Mucosa of descending colon (tissue), 3 donors: ENCODE measurements at regions not wholly inside any gene's neighbourhood (a gene's known extent, or its start where the extent isn't known, plus 50 kb on each side); places are given as distances from the start of the nearest gene placed in this dataset.
"Not testable (repeated sequence)": the region's sequence is repeated elsewhere in the genome, so short reads cannot be mapped to it uniquely, and the experiment has no call there.

Experiments used
- ATAC-seq: fragments of 200-7000 bp; cut with Tn5 transposase; one replicate; pipeline ENCODE4 v1.9.1; 2020; ENCODE audit warnings: mild to moderate bottlenecking, moderate library complexity
- DNase-seq, 3 donors: peaks; one replicate each; pipeline ENCODE4 v3.0.0-alpha.2; 2020
- H3K36me3 ChIP-seq: fragments of 200-600 bp; one replicate; pipeline ENCODE4 v1.8.0; 2021; ENCODE audit warnings: low read depth, mild to moderate bottlenecking
- H3K4me1 ChIP-seq: fragments of 200-600 bp; one replicate; pipeline ENCODE4 v1.8.0; 2021; ENCODE audit warnings: low read depth, mild to moderate bottlenecking
- H3K4me3 ChIP-seq: fragments of 200-600 bp; one replicate; pipeline ENCODE4 v1.8.0; 2021; ENCODE audit warnings: mild to moderate bottlenecking
- H3K9me3 ChIP-seq: fragments of 200-600 bp; one replicate; pipeline ENCODE4 v1.8.0; 2021; ENCODE audit warnings: mild to moderate bottlenecking
- intact Hi-C, 2 donors: fragments of 100-400 bp; cut with DNase I in 1 of 2; cut with micrococcal nuclease in 1 of 2; formaldehyde crosslinking; loops; one replicate each; pipeline versions ENCODE4 v1.11.0 to v1.11.1; 2022; cut with DNase I, micrococcal nuclease
- TF ChIP-seq, protein P1 (sequence below): fragments of 200-600 bp; IDR thresholded peaks from one replicate; pipeline ENCODE4 v1.8.0; 2022; ENCODE audit warnings: antibody characterized with exemption, mild to moderate bottlenecking
- donor health status: DM: no; HTN: no; CAD: no; lungs with moderate emphysema.
- donor health status: DM: no; HTN: no; CAD: no.
- donor health status: DM: no; HTN: yes; CAD: no.

GRCh38 chr13:94813920-94814475, 101.7 kb upstream of the SOX21 start:
- H3K4me3 ChIP-seq, result no peak overlapping the region
- no peak for DNase-seq
- H3K4me1 ChIP-seq, result no peaks in the 10 kb centered on the region
- no peak for ATAC-seq
- no peaks in the 10 kb centered on the region for H3K9me3 ChIP-seq
- H3K36me3 ChIP-seq, result no peaks in the 10 kb centered on the region
- TF ChIP-seq, protein P1, sequence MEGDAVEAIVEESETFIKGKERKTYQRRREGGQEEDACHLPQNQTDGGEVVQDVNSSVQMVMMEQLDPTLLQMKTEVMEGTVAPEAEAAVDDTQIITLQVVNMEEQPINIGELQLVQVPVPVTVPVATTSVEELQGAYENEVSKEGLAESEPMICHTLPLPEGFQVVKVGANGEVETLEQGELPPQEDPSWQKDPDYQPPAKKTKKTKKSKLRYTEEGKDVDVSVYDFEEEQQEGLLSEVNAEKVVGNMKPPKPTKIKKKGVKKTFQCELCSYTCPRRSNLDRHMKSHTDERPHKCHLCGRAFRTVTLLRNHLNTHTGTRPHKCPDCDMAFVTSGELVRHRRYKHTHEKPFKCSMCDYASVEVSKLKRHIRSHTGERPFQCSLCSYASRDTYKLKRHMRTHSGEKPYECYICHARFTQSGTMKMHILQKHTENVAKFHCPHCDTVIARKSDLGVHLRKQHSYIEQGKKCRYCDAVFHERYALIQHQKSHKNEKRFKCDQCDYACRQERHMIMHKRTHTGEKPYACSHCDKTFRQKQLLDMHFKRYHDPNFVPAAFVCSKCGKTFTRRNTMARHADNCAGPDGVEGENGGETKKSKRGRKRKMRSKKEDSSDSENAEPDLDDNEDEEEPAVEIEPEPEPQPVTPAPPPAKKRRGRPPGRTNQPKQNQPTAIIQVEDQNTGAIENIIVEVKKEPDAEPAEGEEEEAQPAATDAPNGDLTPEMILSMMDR, result no peak
- intact Hi-C loops, result no loop called here

- TF ChIP-seq, protein P1, result no peak
- DNase-seq, result no peak
- no peaks in the 10 kb centered on the region for H3K9me3 ChIP-seq
- no peak overlapping the region for H3K4me3 ChIP-seq
- no peaks in the 10 kb centered on the region for H3K36me3 ChIP-seq
- no peaks in the 10 kb centered on the region for H3K4me1 ChIP-seq
- ATAC-seq, result no peak
- intact Hi-C loops, result no loop called here
Measured at GRCh38 chr13:94811753-94812152, 99.4 kb upstream of the SOX21 start.

GRCh38 chr13:94800423-94800822, 88.1 kb upstream of the SOX21 start:
- TF ChIP-seq, protein P1, result no peak
- Histone ChIP-seq H3K36me3 (no peaks in the 10 kb centered on the region), H3K4me3 (no peak overlapping the region), H3K4me1 (no peaks in the 10 kb centered on the region), H3K9me3 (no peaks in the 10 kb centered on the region)
- intact Hi-C loops, result no loop called here
- DNase-seq, result no peak
- ATAC-seq, result no peak

GRCh38 chr13:94799299-94799698, 87.0 kb upstream of the SOX21 start:
- Histone ChIP-seq H3K36me3 (no peaks in the 10 kb centered on the region), H3K4me1 (no peaks in the 10 kb centered on the region), H3K9me3 (no peaks in the 10 kb centered on the region), H3K4me3 (no peak overlapping the region)
- intact Hi-C loops, result no loop called here
- TF ChIP-seq, protein P1, result no peak
- ATAC-seq, result no peak
- no peak for DNase-seq

GRCh38 chr13:94798738-94799137, 86.4 kb upstream of the SOX21 start:
- no peak for DNase-seq
- H3K4me1 ChIP-seq, result no peaks in the 10 kb centered on the region
- TF ChIP-seq, protein P1, result no peak
- no peaks in the 10 kb centered on the region for H3K36me3 ChIP-seq
- no peaks in the 10 kb centered on the region for H3K9me3 ChIP-seq
- intact Hi-C loops, result no loop called here
- no peak for ATAC-seq
- H3K4me3 ChIP-seq, result no peak overlapping the region

GRCh38 chr13:94795292-94795691, 82.9 kb upstream of the SOX21 start:
- ATAC-seq (no peak), DNase-seq (no peak)
- intact Hi-C loops, result no loop called here
- no peak overlapping the region for H3K4me3 ChIP-seq
- TF ChIP-seq, protein P1, result no peak
- H3K4me1 ChIP-seq, result no peaks in the 10 kb centered on the region
- no peaks in the 10 kb centered on the region for H3K36me3 ChIP-seq
- H3K9me3 ChIP-seq, result no peaks in the 10 kb centered on the region

DNA sequence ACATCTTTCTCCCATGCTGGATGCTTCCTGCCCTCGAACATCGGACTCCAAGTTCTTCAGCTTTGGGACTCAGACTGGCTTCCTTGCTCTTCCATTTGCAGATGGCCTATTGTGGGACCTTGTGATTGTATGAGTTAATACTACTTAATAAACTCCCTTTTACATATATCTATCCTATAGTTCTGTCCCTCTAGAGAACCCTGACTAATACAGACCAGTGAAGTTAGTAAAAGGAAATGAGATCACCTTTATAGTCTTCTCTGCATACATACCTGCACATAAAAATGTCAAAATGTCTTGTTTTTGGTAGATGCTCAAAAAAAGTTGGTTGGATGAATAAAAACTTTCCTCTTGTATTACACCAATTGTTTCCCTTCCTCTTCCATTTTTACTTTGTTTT, 73.9 kb upstream of the SOX21 start:
- ATAC-seq, H3K9me3 ChIP-seq, H3K4me3 ChIP-seq, H3K4me1 ChIP-seq, DNase-seq, H3K36me3 ChIP-seq, intact Hi-C loops: not testable (repeated sequence)
